SK-N-SH treated with all-trans-retinoic acid at 6 μM for 48 hours (cell line): ENCODE measurements at regions not wholly inside any gene's neighbourhood (a gene's known extent, or its start where the extent isn't known, plus 50 kb on each side); places are given as distances from the start of the nearest gene placed in this dataset.

Source experiments
- ATAC-seq: fragments of 200-7000 bp; cut with Tn5 transposase; 3 replicates; pipeline ENCODE4 v1.9.1; 2020; ENCODE audit warnings: mild to moderate bottlenecking, moderate library complexity
- ARNTL ChIP-seq: fragments of 450-650 bp; formaldehyde crosslinking; IDR thresholded peaks from 2 replicates; pipeline ENCODE4 v1.5.0; 2020; ENCODE audit warnings: low read depth, mild to moderate bottlenecking, moderate library complexity, borderline replicate concordance
- CREB5 ChIP-seq: fragments of 250-450 bp; sonication (Bioruptor Pico); IDR thresholded peaks from 2 replicates; pipeline ENCODE4 v1.5.1; 2020; ENCODE audit warnings: low read depth, mild to moderate bottlenecking, moderate library complexity
- CSDC2 ChIP-seq: fragments of 250-450 bp; sonication (Bioruptor Pico); IDR thresholded peaks from 2 replicates; pipeline ENCODE4 v1.5.0; 2020; ENCODE audit warnings: mild to moderate bottlenecking, moderate library complexity
- ISL1 ChIP-seq: fragments of 250-450 bp; sonication (Bioruptor Pico); IDR thresholded peaks from 2 replicates; pipeline ENCODE4 v2.1.2; 2022; ENCODE audit warnings: mild to moderate bottlenecking, moderate library complexity
- OSR1 ChIP-seq: fragments of 250-450 bp; sonication (Bioruptor Pico); IDR thresholded peaks from 2 replicates; pipeline ENCODE4 v1.8.0; 2022; ENCODE audit warnings: moderate library complexity, mild to moderate bottlenecking, inconsistent platforms
- PATZ1 ChIP-seq: fragments of 250-450 bp; sonication (Bioruptor Pico); IDR thresholded peaks from 2 replicates; pipeline ENCODE4 v1.8.0; 2020; ENCODE audit warnings: mild to moderate bottlenecking, moderate library complexity, borderline replicate concordance
- POU6F1 ChIP-seq: fragments of 250-450 bp; sonication (Bioruptor Pico); IDR thresholded peaks from 2 replicates; pipeline ENCODE4 v1.8.0; 2021; ENCODE audit warnings: low read depth, mild to moderate bottlenecking, moderate library complexity, borderline replicate concordance
- PPARA ChIP-seq: fragments of 250-450 bp; sonication (Bioruptor Pico); IDR thresholded peaks from 2 replicates; pipeline ENCODE4 v1.5.0; 2020; ENCODE audit warnings: mild to moderate bottlenecking, borderline replicate concordance
- RARB ChIP-seq: fragments of 250-450 bp; sonication (Bioruptor Pico); IDR thresholded peaks from 2 replicates; pipeline ENCODE4 v1.8.0; 2021; ENCODE audit warnings: mild to moderate bottlenecking, moderate library complexity
- TOX ChIP-seq: fragments of 250-450 bp; sonication (Bioruptor Pico); IDR thresholded peaks from 2 replicates; pipeline ENCODE4 v1.8.0; 2021; ENCODE audit warnings: mild to moderate bottlenecking, moderate library complexity, borderline replicate concordance
- TSHZ2 ChIP-seq: fragments of 250-450 bp; sonication (Bioruptor Pico); IDR thresholded peaks from 2 replicates; pipeline ENCODE4 v1.5.0; 2020; ENCODE audit warnings: mild to moderate bottlenecking, moderate library complexity
- ZC3H10 ChIP-seq: fragments of 250-450 bp; sonication (Bioruptor Pico); IDR thresholded peaks from 2 replicates; pipeline ENCODE4 v1.5.1; 2021; ENCODE audit warnings: mild to moderate bottlenecking, moderate library complexity
- ZFP3 ChIP-seq: fragments of 250-450 bp; sonication (Bioruptor Pico); IDR thresholded peaks from 2 replicates; pipeline ENCODE4 v1.5.0; 2020; ENCODE audit warnings: mild to moderate bottlenecking, moderate library complexity
- ZFP30 ChIP-seq: fragments of 450-650 bp; formaldehyde crosslinking; IDR thresholded peaks from 2 replicates; pipeline ENCODE4 v1.5.0; 2022; ENCODE audit warnings: mild to moderate bottlenecking, moderate library complexity
- ZNF565 ChIP-seq: fragments of 450-650 bp; formaldehyde crosslinking; conservative IDR thresholded peaks from 2 replicates; pipeline ENCODE4 v1.5.0; 2020; ENCODE audit warnings: low read depth, mild to moderate bottlenecking, moderate library complexity
- ZNF70 ChIP-seq: fragments of 450-650 bp; formaldehyde crosslinking; IDR thresholded peaks from 2 replicates; pipeline ENCODE4 v1.5.0; 2020; ENCODE audit warnings: mild to moderate bottlenecking, moderate library complexity
- ZNF8 ChIP-seq: fragments of 450-650 bp; formaldehyde crosslinking; IDR thresholded peaks from 2 replicates; pipeline ENCODE4 v1.5.0; 2020; ENCODE audit warnings: mild to moderate bottlenecking, moderate library complexity

- TF ChIP-seq TOX (no peak), ZFP30 (CRISPR knock-in tag) (no peak), ARNTL (CRISPR knock-in tag) (no peak)
Observed at GRCh38 chr13:43980587-43980986, 100.9 kb downstream of the LACC1 start (continued).

- no peak for ATAC-seq
- TF ChIP-seq ZFP30 (CRISPR knock-in tag) (no peak), RARB (no peak), ZNF70 (CRISPR knock-in tag) (no peak), CSDC2 (CRISPR knock-in tag) (no peak), OSR1 (CRISPR knock-in tag) (no peak), POU6F1 (CRISPR knock-in tag) (no peak), TSHZ2 (CRISPR knock-in tag) (no peak), TOX (no peak), ZNF8 (CRISPR knock-in tag) (no peak), CREB5 (CRISPR knock-in tag) (no peak), PPARA (CRISPR knock-in tag) (no peak), PATZ1 (CRISPR knock-in tag) (no peak), ZNF565 (CRISPR knock-in tag) (no peak), ZFP3 (CRISPR knock-in tag) (no peak), ISL1 (CRISPR knock-in tag) (no peak)
- TF ChIP-seq, all 23 proteins: peak for 0
Observed at GRCh38 chr13:43981091-43981490, 101.4 kb downstream of the LACC1 start.

- no peak for ATAC-seq
- TF ChIP-seq TSHZ2 (CRISPR knock-in tag) (no peak), RARB (no peak), POU6F1 (CRISPR knock-in tag) (no peak), PPARA (CRISPR knock-in tag) (no peak), CSDC2 (CRISPR knock-in tag) (no peak), PATZ1 (CRISPR knock-in tag) (no peak), CREB5 (CRISPR knock-in tag) (no peak), ZNF565 (CRISPR knock-in tag) (no peak), OSR1 (CRISPR knock-in tag) (no peak), ZC3H10 (CRISPR knock-in tag) (no peak), ZNF70 (CRISPR knock-in tag) (no peak)
Observed at GRCh38 chr13:43981512-43982301, 102.0 kb downstream of the LACC1 start.
